ENCODE measurements at regions not wholly inside any gene's neighbourhood (a gene's known extent, or its start where the extent isn't known, plus 50 kb on each side); places are given as distances from the start of the nearest gene placed in this dataset.

- no peak for TF ChIP-seq POLR2A (IDR thresholded peaks at IDR 0.05)
- TF ChIP-seq CTCF (IDR thresholded peaks at IDR 0.05): no peak
Measured at GRCh38 chr9:118423721-118424120, 719.5 kb downstream of the TLR4 start.
